Breast epithelium (tissue), 3 donors: ENCODE measurements at regions not wholly inside any gene's neighbourhood (a gene's known extent, or its start where the extent isn't known, plus 50 kb on each side); places are given as distances from the start of the nearest gene placed in this dataset.

Source experiments
- CTCF ChIP-seq, 3 donors: fragments of 450-650 bp; IDR thresholded peaks; one replicate each; pipeline ENCODE4 v1.5.1; 2016 to 2017; ENCODE audit warnings: antibody characterized with exemption in 3 of 3, mild to moderate bottlenecking in 3 of 3, moderate library complexity in 3 of 3
- POLR2AphosphoS5 ChIP-seq, 3 donors: sonication (generic); formaldehyde crosslinking; IDR thresholded peaks; one replicate each; pipeline ENCODE4 v1.6.1; 2017; ENCODE audit warnings: antibody characterized with exemption in 3 of 3

- no peak for TF ChIP-seq CTCF (IDR thresholded peaks at IDR 0.05)
- TF ChIP-seq POLR2AphosphoS5 (IDR thresholded peaks at IDR 0.05), result no peak
Measured at GRCh38 chr4:103305355-103305754, 107.2 kb upstream of the CENPE start.
